ENCODE measurements at regions not wholly inside any gene's neighbourhood (a gene's known extent, or its start where the extent isn't known, plus 50 kb on each side); places are given as distances from the start of the nearest gene placed in this dataset.

DNA sequence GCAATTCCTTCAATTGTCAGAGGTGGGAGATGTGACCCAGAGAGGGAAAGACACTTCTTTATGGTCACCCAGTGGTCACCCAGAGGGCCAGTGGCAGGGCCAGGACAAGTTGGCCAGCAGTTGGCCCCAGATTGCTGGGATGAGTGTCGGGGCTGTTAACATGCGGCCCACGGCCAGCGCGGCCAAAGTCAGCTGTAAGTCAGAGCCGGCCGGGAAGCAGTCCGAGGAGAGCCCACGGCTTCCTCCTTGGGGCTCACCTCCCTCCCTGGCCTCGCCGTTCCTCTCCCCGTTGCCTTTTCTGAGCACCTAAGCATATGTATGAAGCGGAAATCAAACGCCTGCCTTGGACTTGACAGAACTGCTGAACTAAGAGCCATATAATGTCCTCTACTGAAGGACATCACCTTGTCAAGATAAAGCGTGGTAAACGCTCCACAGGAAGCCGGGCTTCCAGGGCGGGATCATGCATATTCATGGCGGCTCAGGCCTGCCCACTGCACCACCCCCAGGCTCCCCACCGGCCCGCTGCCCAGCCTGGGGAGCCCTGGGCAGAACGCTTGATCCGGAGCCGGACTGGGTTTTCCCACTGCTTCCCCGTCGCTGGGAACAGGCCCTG is 245.4 kb upstream of the POU3F1 start (continued):
- TF ChIP-seq PHTF2 (CRISPR knock-in tag; IDR thresholded peaks at IDR 0.05) (no peak), MEF2D (tag; conservative IDR thresholded peaks at IDR 0.05; ENCODE audit: low read depth) (no peak; the same call in 1 of the 2 replicates), ZNF24 (IDR thresholded peaks at IDR 0.05) (no peak; the same call in 1 of the 2 replicates), CCAR2 (IDR thresholded peaks at IDR 0.05; ENCODE audit: low read depth, low read length) (no peak), ZC3H11A (IDR thresholded peaks at IDR 0.05; ENCODE audit: low read depth, low read length) (no peak), TCFL5 (CRISPR knock-in tag; conservative IDR thresholded peaks at IDR 0.05) (no peak), CCNT2 (IDR thresholded peaks at IDR 0.05; ENCODE audit: borderline replicate concordance, extremely low read depth, insufficient read length, low read depth, low read length) (no peak), ZNF316 (IDR thresholded peaks at IDR 0.05) (no peak), SLC30A9 (CRISPR knock-in tag; IDR thresholded peaks at IDR 0.05) (no peak), GATA2 (CRISPR knock-in tag; IDR thresholded peaks at IDR 0.05) (no peak)
- TF ChIP-seq, protein P1, sequence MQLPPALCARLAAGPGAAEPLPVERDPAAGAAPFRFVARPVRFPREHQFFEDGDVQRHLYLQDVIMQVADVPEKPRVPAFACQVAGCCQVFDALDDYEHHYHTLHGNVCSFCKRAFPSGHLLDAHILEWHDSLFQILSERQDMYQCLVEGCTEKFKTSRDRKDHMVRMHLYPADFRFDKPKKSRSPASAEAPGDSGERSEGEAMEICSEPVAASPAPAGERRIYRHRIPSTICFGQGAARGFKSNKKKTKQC (CRISPR knock-in tag; IDR thresholded peaks at IDR 0.05): no peak
- TF ChIP-seq, protein P2, sequence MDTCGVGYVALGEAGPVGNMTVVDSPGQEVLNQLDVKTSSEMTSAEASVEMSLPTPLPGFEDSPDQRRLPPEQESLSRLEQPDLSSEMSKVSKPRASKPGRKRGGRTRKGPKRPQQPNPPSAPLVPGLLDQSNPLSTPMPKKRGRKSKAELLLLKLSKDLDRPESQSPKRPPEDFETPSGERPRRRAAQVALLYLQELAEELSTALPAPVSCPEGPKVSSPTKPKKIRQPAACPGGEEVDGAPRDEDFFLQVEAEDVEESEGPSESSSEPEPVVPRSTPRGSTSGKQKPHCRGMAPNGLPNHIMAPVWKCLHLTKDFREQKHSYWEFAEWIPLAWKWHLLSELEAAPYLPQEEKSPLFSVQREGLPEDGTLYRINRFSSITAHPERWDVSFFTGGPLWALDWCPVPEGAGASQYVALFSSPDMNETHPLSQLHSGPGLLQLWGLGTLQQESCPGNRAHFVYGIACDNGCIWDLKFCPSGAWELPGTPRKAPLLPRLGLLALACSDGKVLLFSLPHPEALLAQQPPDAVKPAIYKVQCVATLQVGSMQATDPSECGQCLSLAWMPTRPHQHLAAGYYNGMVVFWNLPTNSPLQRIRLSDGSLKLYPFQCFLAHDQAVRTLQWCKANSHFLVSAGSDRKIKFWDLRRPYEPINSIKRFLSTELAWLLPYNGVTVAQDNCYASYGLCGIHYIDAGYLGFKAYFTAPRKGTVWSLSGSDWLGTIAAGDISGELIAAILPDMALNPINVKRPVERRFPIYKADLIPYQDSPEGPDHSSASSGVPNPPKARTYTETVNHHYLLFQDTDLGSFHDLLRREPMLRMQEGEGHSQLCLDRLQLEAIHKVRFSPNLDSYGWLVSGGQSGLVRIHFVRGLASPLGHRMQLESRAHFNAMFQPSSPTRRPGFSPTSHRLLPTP (IDR thresholded peaks at IDR 0.05; ENCODE audit: borderline replicate concordance, extremely low read depth, insufficient read length): no peak
- TF ChIP-seq, protein P3, sequence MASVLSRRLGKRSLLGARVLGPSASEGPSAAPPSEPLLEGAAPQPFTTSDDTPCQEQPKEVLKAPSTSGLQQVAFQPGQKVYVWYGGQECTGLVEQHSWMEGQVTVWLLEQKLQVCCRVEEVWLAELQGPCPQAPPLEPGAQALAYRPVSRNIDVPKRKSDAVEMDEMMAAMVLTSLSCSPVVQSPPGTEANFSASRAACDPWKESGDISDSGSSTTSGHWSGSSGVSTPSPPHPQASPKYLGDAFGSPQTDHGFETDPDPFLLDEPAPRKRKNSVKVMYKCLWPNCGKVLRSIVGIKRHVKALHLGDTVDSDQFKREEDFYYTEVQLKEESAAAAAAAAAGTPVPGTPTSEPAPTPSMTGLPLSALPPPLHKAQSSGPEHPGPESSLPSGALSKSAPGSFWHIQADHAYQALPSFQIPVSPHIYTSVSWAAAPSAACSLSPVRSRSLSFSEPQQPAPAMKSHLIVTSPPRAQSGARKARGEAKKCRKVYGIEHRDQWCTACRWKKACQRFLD (CRISPR knock-in tag; IDR thresholded peaks at IDR 0.05): 0 out of 2 replicates have a peak, but pooled peaks have one; percentile 23
- TF ChIP-seq, protein P4, sequence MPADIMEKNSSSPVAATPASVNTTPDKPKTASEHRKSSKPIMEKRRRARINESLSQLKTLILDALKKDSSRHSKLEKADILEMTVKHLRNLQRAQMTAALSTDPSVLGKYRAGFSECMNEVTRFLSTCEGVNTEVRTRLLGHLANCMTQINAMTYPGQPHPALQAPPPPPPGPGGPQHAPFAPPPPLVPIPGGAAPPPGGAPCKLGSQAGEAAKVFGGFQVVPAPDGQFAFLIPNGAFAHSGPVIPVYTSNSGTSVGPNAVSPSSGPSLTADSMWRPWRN (IDR thresholded peaks at IDR 0.05; ENCODE audit: low read depth): no peak
- TF ChIP-seq, protein P5, sequence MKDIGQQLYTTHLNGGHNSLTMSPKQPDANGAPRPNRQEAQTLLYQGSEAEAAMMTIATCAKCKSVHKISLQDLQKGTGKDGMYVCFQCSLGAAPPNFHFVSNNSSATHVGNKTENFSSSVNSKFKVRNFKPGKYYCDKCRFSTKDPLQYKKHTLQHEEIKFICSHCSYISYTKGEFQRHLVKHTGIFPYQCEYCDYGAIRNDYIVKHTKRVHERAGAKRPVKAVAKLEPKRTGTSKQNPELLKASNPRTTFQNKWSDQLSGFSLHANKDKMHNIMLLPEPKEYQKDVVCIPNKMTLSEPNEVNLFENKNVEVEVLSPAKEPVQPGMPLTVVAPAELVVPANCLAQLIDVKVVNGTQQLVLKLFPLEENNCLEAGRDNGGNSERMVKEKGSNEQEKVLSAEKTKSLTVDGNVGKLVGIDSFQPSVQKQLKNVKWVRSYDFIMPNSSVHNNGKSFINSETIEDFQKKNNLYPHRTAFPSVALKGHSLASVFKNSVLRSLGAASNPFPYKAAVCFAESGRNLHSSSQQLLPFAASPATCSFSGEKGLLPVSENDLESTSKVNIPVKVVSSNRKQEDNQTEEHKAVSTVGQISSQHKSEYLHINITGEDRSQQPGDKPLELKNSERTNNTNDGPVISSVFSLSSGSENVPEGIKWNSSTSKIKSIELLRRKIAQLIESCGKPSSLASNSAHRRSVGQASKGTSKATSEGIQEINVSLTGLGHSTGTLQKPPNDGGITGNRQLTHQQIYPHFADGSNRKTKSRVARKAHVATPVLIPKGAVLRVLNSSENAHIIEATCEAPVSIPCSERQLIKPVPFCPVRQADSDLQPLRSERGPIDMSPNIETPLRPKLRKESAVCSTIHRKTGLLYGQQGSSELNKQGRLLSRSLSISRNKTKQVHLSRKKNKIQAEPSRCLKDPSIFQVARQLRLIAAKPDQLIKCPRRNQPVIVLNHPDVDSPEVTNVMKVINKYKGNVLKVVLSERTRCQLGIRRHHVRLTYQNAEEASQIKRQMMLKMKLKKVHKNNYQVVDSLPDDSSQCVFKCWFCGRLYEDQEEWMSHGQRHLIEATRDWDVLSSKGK (CRISPR knock-in tag; IDR thresholded peaks at IDR 0.05): no peak
- TF ChIP-seq, protein P6, sequence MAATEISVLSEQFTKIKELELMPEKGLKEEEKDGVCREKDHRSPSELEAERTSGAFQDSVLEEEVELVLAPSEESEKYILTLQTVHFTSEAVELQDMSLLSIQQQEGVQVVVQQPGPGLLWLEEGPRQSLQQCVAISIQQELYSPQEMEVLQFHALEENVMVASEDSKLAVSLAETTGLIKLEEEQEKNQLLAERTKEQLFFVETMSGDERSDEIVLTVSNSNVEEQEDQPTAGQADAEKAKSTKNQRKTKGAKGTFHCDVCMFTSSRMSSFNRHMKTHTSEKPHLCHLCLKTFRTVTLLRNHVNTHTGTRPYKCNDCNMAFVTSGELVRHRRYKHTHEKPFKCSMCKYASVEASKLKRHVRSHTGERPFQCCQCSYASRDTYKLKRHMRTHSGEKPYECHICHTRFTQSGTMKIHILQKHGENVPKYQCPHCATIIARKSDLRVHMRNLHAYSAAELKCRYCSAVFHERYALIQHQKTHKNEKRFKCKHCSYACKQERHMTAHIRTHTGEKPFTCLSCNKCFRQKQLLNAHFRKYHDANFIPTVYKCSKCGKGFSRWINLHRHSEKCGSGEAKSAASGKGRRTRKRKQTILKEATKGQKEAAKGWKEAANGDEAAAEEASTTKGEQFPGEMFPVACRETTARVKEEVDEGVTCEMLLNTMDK (IDR thresholded peaks at IDR 0.05; ENCODE audit: borderline replicate concordance, insufficient read depth, low read depth, low read length, poor library complexity, severe bottlenecking): no peak

All from K562 (cell line).